Trophoblast cell (in vitro differentiated cells and primary cell): ENCODE measurements at regions not wholly inside any gene's neighbourhood (a gene's known extent, or its start where the extent isn't known, plus 50 kb on each side); places are given as distances from the start of the nearest gene placed in this dataset.

Experiments
- DNase-seq, 2 donors: peaks; one replicate each; pipeline ENCODE4 v3.0.0-alpha.2; 2016
- H2AFZ ChIP-seq: 2 replicates; pipeline ENCODE4 v1.6.1; 2013; ENCODE audit warnings: low read length, moderate library complexity, mild to moderate bottlenecking; ENCODE audit not compliant: insufficient read depth, poor library complexity
- H2AK5ac ChIP-seq: 2 replicates; pipeline ENCODE4 v1.6.1; 2013; ENCODE audit warnings: mild to moderate bottlenecking, low read length
- H2BK120ac ChIP-seq: 2 replicates; pipeline ENCODE4 v1.6.1; 2013; ENCODE audit warnings: low read length, mild to moderate bottlenecking, moderate library complexity; ENCODE audit not compliant: insufficient read depth, poor library complexity
- H2BK12ac ChIP-seq: 2 replicates; pipeline ENCODE4 v1.6.1; 2013; ENCODE audit warnings: mild to moderate bottlenecking, low read length, moderate library complexity
- H2BK5ac ChIP-seq: 2 replicates; pipeline ENCODE4 v1.6.1; 2013; ENCODE audit warnings: low read length, low read depth, moderate library complexity, mild to moderate bottlenecking; ENCODE audit not compliant: poor library complexity
- H3K14ac ChIP-seq: 2 replicates; pipeline ENCODE4 v1.6.1; 2013; ENCODE audit warnings: mild to moderate bottlenecking, low read length
- H3K18ac ChIP-seq: 2 replicates; pipeline ENCODE4 v1.6.1; 2013; ENCODE audit warnings: mild to moderate bottlenecking, low read length
- H3K23ac ChIP-seq: 2 replicates; pipeline ENCODE4 v1.6.1; 2013; ENCODE audit warnings: low read length
- H3K27ac ChIP-seq: 2 replicates; pipeline ENCODE4 v1.5.1; 2013; ENCODE audit warnings: low read depth, mild to moderate bottlenecking, inconsistent platforms, low read length, moderate library complexity
- H3K27me3 ChIP-seq: 2 replicates; pipeline ENCODE4 v1.6.1; 2013; ENCODE audit warnings: inconsistent platforms, mild to moderate bottlenecking, low read length, moderate library complexity; ENCODE audit not compliant: insufficient read depth
- H3K36me3 ChIP-seq, 2 experiments: 1 replicate in 1 of 2; 2 replicates in 1 of 2; pipeline ENCODE4 v1.6.1; 2013; ENCODE audit warnings: low read length in 2 of 2, mild to moderate bottlenecking in 2 of 2, moderate library complexity in 1 of 2; ENCODE audit not compliant: insufficient read depth in 2 of 2, control insufficient read depth in 1 of 2
- H3K4ac ChIP-seq: 2 replicates; pipeline ENCODE4 v1.6.1; 2013; ENCODE audit warnings: low read depth, mild to moderate bottlenecking, low read length, moderate library complexity
- H3K4me1 ChIP-seq, 2 experiments: 1 replicate in 1 of 2; 2 replicates in 1 of 2; pipeline ENCODE4 v1.6.1; 2013; ENCODE audit warnings: low read length in 2 of 2, mild to moderate bottlenecking in 2 of 2, moderate library complexity in 1 of 2; ENCODE audit not compliant: insufficient read depth in 2 of 2, control insufficient read depth in 1 of 2
- H3K4me2 ChIP-seq: 2 replicates; pipeline ENCODE4 v1.6.1; 2013; ENCODE audit warnings: inconsistent platforms, mild to moderate bottlenecking, low read length, moderate library complexity
- H3K4me3 ChIP-seq: 2 replicates; pipeline ENCODE4 v1.5.1; 2013; ENCODE audit warnings: mild to moderate bottlenecking, low read depth, low read length, inconsistent platforms
- H3K79me1 ChIP-seq: one replicate; pipeline ENCODE4 v1.6.1; 2013; ENCODE audit warnings: low read length
- H3K79me2 ChIP-seq: 2 replicates; pipeline ENCODE4 v1.6.1; 2013; ENCODE audit warnings: low read length, mild to moderate bottlenecking; ENCODE audit not compliant: control insufficient read depth, insufficient read depth, poor library complexity
- H3K9ac ChIP-seq: 2 replicates; pipeline ENCODE4 v1.6.1; 2013; ENCODE audit warnings: mild to moderate bottlenecking, low read length
- H3K9me3 ChIP-seq: 2 replicates; pipeline ENCODE4 v1.6.1; 2013; ENCODE audit warnings: low read depth, mild to moderate bottlenecking, control low read depth, inconsistent platforms, low read length; ENCODE audit not compliant: insufficient read depth
- H4K12ac ChIP-seq: 2 replicates; pipeline ENCODE4 v1.6.1; 2013; ENCODE audit warnings: low read depth, mild to moderate bottlenecking, low read length, moderate library complexity
- H4K8ac ChIP-seq: 2 replicates; pipeline ENCODE4 v1.6.1; 2013; ENCODE audit warnings: low read depth, mild to moderate bottlenecking, low read length, moderate library complexity
- H4K91ac ChIP-seq: one replicate; pipeline ENCODE4 v1.6.1; 2013; ENCODE audit warnings: low read depth, mild to moderate bottlenecking, low read length, moderate library complexity
- WGBS: extraction: QIAGEN DNeasy Blood & Tissue Kit; methylation state at CpG from one replicate; pipeline ENCODE4 v1.1.7; 2013; ENCODE audit warnings: missing lambda C conversion rate; ENCODE audit not compliant: insufficient read length, insufficient coverage; ENCODE audit errors: extremely low coverage; 5-methylcytosine and 5-hydroxymethylcytosine counted together

- Histone ChIP-seq H3K36me3 (no peaks in the 10 kb centered on the region), H3K14ac (no peak overlapping the region), H2AK5ac (no peak overlapping the region), H3K4me3 (no peak overlapping the region), H3K27me3 (no peaks in the 10 kb centered on the region), H3K9me3 (no peaks in the 10 kb centered on the region), H3K27ac (no peak overlapping the region), H3K79me2 (no peaks in the 10 kb centered on the region), H4K12ac (no peak overlapping the region), H2BK5ac (no peak overlapping the region), H4K8ac (no peak overlapping the region), H4K91ac (no peak overlapping the region), H2AFZ (no peak overlapping the region), H3K9ac (no peak overlapping the region), H3K79me1 (no peaks in the 10 kb centered on the region), H3K18ac (no peak overlapping the region), H3K23ac (no peak overlapping the region), H3K4me2 (no peak overlapping the region), H3K4ac (no peak overlapping the region), H2BK12ac (no peak overlapping the region), H2BK120ac (no peak overlapping the region), H3K4me1 (no peaks in the 10 kb centered on the region)
- no peak for DNase-seq
- WGBS, result no CpG with 5 or more reads among the region's 10 CpGs
Observed at GRCh38 chr4:77434299-77435092, 171.1 kb upstream of the CXCL13 start.

GRCh38 chr4:77437079-77437478 lies 168.5 kb upstream of the CXCL13 start:
- no CpG with 5 or more reads among the region's 4 CpGs for WGBS

GRCh38 chr4:77438549-77438948 lies 167.1 kb upstream of the CXCL13 start:
- no peaks in the 10 kb centered on the region for H3K4me1 ChIP-seq
- no peak overlapping the region for H3K27ac ChIP-seq
- no peak overlapping the region for H3K4me3 ChIP-seq
- H3K9ac ChIP-seq, result no peak overlapping the region
- H4K12ac ChIP-seq, result no peak overlapping the region
- H3K9me3 ChIP-seq, result no peaks in the 10 kb centered on the region
- H3K79me1 ChIP-seq, result no peaks in the 10 kb centered on the region
- H2BK5ac ChIP-seq, result no peak overlapping the region
- H3K14ac ChIP-seq, result no peak overlapping the region
- no peak overlapping the region for H3K23ac ChIP-seq
- no peaks in the 10 kb centered on the region for H3K36me3 ChIP-seq
- H3K18ac ChIP-seq, result no peak overlapping the region
- H4K91ac ChIP-seq, result no peak overlapping the region
- H2BK120ac ChIP-seq, result no peak overlapping the region
- no peak overlapping the region for H3K4me2 ChIP-seq
- no peak overlapping the region for H3K4ac ChIP-seq
- H2BK12ac ChIP-seq, result no peak overlapping the region
- WGBS, result 100% methylated on average over 9 of the region's 9 CpGs
- no peaks in the 10 kb centered on the region for H3K27me3 ChIP-seq
- H2AFZ ChIP-seq, result no peak overlapping the region
- H3K79me2 ChIP-seq, result no peaks in the 10 kb centered on the region
- DNase-seq, result no peak
- H2AK5ac ChIP-seq, result no peak overlapping the region
- no peak overlapping the region for H4K8ac ChIP-seq

More at GRCh38 chr4:77437079-77437478, 168.5 kb upstream of the CXCL13 start:
- H3K14ac ChIP-seq, result no peak overlapping the region
- no peak overlapping the region for H3K18ac ChIP-seq
- H3K79me2 ChIP-seq, result no peaks in the 10 kb centered on the region
- no peaks in the 10 kb centered on the region for H3K9me3 ChIP-seq
- H3K23ac ChIP-seq, result no peak overlapping the region
- no peak overlapping the region for H3K27ac ChIP-seq
- H3K79me1 ChIP-seq, result no peaks in the 10 kb centered on the region
- H4K8ac ChIP-seq, result no peak overlapping the region
- no peak overlapping the region for H4K91ac ChIP-seq
- H2BK120ac ChIP-seq, result no peak overlapping the region
- no peak overlapping the region for H2BK12ac ChIP-seq
- no peak overlapping the region for H2BK5ac ChIP-seq
- DNase-seq, result no peak
- no peak overlapping the region for H2AK5ac ChIP-seq
- H3K9ac ChIP-seq, result no peak overlapping the region
- H3K4me3 ChIP-seq, result no peak overlapping the region
- no peak overlapping the region for H4K12ac ChIP-seq
- H3K36me3 ChIP-seq, result no peaks in the 10 kb centered on the region
- no peaks in the 10 kb centered on the region for H3K4me1 ChIP-seq
- H3K4ac ChIP-seq, result no peak overlapping the region
- no peak overlapping the region for H3K4me2 ChIP-seq
- H2AFZ ChIP-seq, result no peak overlapping the region
- H3K27me3 ChIP-seq, result no peaks in the 10 kb centered on the region

GRCh38 chr4:77443941-77444340 lies 161.7 kb upstream of the CXCL13 start:
- Histone ChIP-seq H3K4me1 (no peaks in the 10 kb centered on the region), H3K27ac (no peak overlapping the region), H3K27me3 (no peaks in the 10 kb centered on the region), H2AFZ (no peak overlapping the region), H3K36me3 (no peaks in the 10 kb centered on the region), H3K9me3 (no peaks in the 10 kb centered on the region), H2BK120ac (no peak overlapping the region), H2BK5ac (no peak overlapping the region), H2AK5ac (no peak overlapping the region), H3K4me2 (no peak overlapping the region), H4K91ac (no peak overlapping the region), H3K4ac (no peak overlapping the region), H4K12ac (no peak overlapping the region), H3K23ac (no peak overlapping the region), H3K18ac (no peak overlapping the region), H3K4me3 (no peak overlapping the region), H3K79me1 (no peaks in the 10 kb centered on the region), H2BK12ac (no peak overlapping the region), H3K9ac (no peak overlapping the region), H3K14ac (no peak overlapping the region), H3K79me2 (no peaks in the 10 kb centered on the region), H4K8ac (no peak overlapping the region)
- peak in 1 of 2 donors; percentile 69 for DNase-seq
- WGBS, result no CpG with 5 or more reads among the region's 1 CpG
